AG20443 (cell line): ENCODE measurements at regions not wholly inside any gene's neighbourhood (a gene's known extent, or its start where the extent isn't known, plus 50 kb on each side); places are given as distances from the start of the nearest gene placed in this dataset.
"Not testable (repeated sequence)": the region's sequence is repeated elsewhere in the genome, so short reads cannot be mapped to it uniquely, and the experiment has no call there.

ENCODE experiments used
- DNase-seq: peaks from one replicate; pipeline ENCODE4 v3.0.0; 2012; ENCODE audit warnings: low spot score, mixed read lengths

DNA sequence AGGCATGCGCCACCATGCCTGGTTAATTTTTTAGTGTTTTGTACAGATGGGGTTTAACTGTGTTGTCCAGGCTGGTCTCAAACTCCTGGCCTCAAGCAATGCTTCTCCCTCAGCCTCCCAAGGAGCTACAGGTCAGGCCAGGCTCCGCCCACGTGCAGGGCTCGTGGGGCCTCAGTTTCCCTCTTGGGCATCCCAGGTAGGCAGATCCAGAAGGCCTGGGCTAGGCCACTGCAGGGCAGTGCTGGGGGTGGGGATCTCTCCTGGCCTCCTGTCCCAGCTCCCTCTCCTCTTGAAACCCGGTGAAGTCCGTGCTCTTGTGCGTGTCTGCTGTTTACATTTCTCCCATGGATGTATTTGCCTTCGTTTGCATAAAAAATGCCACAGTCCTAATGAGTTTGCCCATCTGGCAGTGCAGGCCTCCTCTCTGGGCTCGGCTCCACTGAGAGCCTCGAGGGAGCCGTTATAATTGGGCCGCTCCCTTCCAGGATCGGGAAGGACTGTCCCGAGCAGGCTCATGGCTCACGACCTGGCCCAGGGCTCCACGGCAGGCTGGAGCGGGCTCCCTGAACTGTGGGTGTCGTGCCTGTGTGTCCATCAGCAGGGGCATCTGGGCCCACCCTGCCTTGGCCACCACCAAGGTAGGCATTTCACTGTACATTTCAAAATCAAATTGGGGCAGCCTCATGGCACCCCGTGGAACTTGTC is 52.6 kb upstream of the RUFY1 start:
- peak; percentile 51 for DNase-seq

DNA sequence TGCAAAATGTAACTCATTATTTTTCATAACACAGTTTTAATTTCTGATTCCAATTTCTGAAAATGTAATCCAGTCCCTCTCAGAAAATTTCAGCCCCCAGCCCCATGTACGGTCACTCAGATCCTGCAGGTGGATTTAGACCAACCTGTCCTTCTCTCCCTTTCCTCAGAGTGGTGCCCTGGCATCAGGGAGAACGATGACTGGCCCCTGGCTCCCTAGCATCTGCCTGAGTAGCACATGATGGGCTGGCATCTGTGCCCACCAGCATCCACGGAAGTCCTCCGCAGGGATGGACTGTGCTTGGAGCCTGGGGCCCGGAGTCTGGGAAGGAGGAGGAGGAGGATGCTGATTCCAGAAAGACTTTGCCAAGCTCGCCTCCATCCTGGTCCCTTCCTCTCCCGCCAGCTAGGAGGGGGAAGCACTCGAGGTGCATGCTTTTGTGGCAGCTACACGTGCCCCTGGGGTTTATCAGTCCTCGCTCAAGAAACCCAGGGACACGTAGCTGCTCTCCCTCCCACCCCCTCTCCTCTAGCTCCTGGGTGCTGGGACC is 54.4 kb upstream of the RUFY1 start:
- DNase-seq, result no peak

DNA sequence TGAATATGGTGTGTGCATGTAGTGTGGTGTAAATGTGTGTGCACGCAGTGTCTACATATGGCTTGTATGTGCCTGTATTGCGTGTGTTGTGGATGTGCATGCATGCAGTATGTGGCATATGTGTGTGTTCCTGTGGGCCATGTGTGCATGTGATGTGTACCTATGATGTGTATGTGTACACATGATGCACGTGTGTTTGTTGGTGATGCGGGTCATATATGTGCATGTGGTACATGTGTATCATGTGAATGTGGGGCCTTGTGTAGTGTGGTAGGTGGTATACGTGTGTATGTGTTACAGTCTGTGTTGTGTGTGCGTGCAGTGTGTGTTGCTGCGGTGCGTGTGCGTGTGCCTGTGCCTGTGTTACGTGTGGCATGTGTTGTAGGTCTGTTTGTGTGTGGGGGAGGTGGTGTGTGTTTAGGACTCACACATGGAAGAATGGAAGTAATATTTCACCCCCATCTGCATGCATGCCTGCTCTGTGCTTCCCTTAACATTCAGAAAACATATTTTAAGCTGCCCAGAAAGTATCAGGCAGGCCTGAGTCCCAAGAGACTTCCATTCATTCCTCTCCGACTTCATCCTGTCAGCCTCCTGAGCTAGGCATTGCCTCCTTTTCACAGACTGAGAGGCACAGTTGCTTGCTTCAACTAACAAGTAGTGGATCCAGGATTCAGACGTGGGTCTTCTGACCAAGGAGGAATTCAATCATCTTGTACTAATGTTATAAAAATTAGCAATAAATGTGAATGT is 55.4 kb upstream of the RUFY1 start:
- DNase-seq, result no peak

DNA sequence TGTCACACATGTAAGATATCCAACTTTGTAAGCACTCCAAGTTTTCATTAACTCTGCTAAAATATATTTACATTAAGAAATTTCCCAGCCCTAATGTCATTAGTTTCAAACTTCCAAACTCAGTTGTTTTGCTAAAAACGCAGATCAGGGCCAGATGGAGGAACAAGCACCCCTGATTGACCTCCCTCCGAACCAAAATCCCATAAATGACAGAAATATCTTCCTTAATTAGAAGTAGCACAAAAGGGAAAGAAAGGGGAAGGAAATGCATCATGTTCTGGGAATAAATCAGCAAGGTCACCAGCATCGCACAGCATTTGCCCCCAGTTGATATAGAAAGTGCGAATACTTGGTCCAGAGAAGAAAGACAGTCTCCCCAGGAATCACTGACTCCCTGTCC is 61.4 kb upstream of the RUFY1 start:
- no peak for DNase-seq

DNA sequence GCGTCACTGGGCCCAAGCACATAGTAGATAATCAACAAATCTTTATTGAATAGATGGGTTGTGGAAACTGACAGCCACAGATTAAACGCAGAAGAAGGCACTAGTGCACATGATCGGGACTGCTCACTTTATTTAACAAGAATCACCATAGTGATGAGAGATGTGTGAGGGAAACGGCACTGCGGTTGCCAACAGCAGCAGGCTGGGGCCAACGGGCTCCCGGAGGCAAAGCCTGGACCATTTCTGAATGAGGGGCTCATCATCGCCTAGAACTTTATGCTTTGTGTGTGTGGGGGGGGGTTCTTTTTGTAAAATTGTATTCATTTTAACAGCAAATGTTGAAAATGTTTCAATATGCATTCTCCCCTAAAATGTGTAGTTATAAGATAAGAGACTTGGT is 61.9 kb upstream of the RUFY1 start:
- peak; percentile 56 for DNase-seq

DNA sequence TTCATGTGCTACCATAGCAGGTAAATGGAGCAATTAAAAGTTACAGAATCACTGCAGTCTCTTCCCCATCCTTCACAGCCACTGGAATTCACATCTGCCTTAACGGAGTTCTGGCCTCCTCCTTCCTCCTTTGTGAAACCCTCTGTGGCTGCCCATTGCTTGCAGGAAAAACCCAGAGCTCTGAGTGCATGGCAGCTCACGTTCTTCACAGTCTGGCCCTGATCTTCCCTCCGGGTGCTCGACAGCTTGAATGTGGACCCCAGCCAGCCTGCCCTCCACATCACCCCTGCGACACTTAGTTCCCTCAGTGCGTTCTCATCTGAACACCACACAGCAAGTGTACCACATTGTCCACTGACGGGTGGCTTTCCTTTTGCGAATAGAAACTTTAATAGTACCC is 63.2 kb upstream of the RUFY1 start:
- no peak for DNase-seq

DNA sequence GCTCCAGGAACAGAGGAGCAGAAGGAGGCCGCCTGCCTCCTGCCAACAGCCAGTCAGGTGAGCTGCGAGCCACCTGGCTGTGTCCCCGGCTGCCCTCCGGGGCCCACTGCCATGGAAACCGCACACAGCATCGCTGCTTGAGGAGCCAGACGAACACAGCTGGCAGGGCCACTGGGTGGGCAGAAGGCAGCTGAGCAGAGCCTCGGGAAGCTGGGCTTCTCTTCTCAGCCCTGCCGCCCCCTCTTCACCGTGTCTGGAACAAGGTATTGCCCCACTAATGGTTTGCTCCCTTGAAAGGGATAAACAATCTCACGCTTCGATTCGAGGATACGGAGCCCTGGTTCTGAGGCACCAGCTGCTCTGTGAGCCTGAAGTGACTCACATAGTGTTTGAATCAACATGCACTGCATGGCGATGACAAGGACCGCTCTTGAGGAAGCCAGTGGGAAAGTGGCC is 63.7 kb upstream of the RUFY1 start:
- DNase-seq, result no peak

DNA sequence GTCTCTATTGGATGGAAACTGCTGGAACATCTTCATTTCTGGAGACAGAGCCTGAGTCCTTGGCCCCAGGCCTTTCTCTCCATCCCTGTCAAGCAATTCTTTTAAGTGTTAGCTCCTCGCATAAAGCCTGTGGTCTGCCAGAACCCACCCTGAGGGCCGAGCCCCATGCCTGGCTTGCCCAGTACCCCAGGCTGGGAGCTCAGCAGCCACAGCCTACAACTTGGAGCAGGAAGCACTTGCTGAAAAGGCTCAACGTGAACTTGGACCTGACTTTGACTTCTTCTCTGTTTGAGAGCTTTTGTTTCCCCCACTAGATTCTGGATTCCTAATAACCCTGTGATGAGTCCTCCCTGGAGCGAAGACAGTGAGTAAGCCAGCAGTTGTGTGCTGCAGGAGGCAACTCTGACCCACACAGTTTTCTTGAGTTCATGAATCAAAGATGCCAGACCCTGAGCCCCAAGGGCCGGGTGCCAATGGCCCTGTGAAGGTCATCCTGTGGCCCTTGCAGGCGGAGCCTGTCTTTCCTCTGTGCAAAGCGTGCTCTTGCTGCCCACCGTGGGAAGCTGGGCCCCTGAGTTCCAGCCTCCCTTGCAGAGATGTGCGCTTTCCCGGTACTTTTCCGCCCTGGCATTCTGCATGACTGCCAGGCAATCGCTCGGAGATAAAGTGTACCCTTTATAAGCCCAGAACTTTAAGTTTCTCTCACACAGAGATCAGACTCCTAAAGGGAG is 64.3 kb upstream of the RUFY1 start:
- DNase-seq, result no peak

DNA sequence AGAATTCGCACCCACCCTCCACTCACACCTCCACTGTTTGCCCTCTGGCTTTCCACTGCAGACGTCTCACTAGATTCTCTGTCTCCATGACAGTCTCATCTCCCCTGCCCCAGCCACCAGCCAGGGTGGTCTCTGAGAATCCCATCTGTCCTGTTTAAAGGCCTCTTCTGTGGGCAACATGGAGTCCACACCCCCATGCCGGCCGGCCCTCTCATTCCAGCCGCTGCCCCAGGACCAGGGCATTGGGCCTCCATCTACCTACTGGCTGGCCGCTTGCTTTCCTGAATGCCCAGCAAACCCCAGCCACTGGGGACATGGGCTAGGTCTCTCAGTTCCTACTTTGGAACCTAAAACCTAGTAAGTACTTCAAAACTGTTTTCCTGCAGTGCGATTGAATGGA is 65.6 kb upstream of the RUFY1 start:
- no peak for DNase-seq

DNA sequence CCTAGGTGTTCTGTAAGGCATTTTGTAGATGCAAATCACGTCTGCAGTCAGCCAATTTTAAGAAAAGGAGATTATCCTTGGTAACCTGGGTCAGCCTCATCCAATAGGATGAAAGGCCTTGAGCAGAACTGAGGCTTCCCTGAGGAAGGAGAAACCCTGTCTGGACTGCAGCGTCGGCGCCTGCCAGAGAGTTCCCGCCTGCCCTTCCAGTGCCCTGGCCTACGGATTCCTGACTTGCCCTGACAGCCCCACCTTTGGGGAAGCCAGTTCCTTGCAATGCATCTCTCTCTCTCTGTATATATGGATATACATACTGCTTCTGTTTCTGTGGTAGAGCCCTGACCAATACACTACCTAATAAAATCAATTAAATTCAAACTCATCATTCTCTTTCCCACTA is 66.2 kb upstream of the RUFY1 start:
- no peak for DNase-seq

DNA sequence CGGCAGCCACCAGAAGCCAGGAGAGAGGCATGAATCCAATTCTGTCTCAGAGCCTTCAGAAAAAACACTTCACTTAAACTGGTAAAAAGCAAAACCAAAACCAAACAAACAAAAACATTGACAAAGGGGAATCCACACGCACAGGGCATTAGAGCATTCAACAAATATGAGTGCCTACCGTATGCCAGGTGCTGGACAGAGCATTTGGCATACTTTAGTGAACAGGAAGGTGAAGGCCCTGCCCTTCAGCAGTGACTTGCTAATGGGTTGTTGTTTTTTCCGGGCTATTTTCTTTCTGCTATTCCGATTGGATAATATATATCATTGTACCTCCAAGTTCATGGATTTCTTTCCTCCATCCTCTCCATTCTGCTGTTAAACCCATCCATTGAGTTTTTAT is 71.7 kb upstream of the RUFY1 start:
- no peak for DNase-seq

DNA sequence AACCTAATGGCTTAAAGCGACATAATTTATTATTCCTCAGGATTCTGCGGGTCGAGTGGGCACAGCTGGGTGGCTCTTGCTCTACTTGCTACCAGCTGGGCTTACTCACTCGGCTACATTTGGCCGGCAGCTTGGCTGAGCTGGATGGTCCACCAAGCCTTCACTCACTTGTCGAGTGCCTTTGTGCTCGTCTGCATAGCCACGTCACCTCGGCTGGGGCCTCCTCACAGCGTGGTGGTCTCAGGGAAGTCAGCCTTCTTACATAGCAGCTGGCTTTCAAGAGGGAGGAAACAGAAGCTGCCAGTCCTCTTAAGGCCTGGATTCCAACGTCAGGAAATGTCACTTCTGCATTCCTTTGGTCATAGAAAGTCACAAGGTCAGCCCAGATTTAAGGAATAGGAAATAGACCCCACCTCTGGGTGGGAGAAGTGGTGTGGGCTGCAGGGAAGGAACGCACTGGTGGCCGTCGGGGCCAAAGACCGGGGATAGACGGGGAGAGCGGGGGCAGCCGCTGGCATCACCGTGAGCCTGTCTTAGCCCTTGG is 75.1 kb upstream of the RUFY1 start:
- DNase-seq, result no peak

DNA sequence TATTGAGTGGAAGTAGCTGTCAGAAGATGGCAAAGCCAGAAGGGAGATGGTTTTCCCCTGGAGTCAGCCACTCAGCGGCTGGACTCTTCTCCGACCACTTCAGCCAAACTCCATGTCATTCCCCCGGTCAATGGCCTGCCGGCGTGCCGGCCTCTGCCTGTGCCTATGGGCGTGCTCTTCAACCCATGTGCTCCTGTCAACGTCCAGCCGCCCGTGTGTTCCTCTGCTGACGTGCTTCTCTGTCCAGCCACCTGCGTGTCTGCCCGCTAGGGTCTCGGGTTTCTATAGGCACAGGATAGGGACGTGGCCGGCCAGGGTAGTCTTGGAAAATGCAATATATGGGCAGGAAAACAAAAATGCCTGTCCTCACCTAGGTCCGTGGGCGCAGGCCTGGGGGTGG is 77.7 kb upstream of the RUFY1 start:
- no peak for DNase-seq

DNA sequence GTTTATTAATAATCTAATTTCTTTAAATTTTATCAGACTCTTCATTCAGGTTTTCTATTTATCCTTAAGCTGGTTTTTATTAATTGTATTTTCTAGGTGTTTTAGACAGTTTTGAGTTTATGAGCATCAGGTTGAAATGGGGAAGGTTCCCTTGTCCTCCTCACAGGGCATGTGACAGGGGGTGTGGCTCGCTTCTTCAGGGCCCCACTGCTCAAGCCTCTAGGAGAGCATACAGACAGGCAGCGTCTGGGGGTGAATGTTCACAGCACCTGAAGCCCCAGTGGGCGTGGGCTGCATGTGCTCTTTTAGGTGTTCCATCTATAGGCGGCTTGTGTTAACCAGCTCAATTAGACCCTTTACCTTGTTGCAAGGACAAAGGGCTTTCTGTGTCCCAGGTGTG is 78.2 kb upstream of the RUFY1 start:
- no peak for DNase-seq

DNA sequence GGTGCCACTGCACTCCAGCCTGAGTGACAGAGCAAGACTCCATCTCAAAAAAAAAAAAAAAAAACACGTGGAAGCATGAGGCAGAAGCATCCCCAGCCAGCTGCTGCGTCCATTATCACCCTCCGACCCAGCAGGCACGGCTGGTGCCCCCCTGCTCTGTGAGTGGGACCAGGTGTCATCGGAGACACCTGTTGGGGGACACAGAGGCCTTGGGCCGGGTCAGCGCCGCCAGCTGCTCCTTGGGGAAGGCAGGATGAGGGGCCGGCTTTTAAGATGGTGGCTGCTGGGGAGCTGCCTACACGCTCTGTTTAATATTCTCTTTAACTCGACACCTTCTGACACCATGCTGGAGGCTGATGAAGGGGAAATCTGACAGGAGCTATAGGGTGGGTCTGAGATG is 80.2 kb upstream of the RUFY1 start:
- DNase-seq, result no peak

DNA sequence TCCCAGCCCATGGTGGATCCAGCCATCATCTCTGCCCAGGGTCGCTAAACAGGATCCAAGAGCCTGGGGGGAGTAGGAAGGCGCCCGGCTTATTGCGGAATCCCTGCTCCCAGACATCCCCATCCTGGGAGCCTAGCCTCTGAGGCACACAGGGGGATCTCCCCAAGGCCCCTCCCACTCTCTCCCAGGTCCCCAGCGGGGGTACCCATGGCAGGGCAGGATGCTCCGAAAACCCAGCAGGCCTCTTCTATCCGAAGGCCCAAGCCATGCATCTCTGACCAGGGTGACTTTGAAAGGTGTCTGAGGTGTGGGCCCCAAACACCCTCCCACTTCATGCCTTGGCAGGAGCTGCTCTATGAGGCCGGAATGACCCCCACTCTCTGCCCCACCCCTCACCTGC is 81.7 kb upstream of the RUFY1 start:
- no peak for DNase-seq

DNA sequence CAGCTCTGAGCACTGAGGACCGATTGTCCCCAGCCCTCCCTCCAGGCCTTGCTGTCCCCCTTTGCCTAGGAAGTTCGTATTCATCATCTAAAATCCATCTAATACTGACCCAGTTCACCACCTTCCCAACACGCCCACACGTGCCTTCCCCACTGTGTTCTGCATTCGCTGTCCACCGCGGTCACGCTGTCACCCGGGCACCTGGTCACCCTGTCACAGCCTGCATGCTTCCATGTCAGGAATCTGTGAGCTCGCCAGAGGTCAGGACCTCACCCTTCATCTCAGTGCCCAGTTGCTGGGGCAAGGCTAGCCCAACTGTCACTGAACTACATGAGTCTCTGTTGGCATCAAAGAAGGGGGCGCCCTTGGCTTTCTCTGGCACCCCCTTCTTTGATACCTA is 82.9 kb upstream of the RUFY1 start:
- no peak for DNase-seq

DNA sequence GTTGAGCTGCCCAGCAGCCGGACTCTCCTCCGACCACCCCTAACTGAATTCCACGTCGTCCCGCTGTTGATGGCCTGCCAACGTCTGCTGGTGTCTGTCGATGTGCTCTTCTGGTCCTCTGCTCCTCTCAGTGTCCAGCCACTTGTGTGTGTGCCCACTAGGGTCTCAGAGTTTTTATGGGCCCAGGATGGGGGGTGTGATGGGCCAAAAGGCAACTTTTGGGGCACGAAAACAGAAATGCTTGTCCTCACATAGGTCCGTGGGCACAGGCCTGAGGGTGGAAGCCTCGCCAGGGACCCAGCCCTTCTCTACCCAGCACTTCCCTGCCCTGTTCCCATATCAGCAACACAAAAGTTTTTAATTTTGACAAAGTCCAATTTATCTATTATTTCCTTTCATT is 85.7 kb upstream of the RUFY1 start:
- no peak for DNase-seq

DNA sequence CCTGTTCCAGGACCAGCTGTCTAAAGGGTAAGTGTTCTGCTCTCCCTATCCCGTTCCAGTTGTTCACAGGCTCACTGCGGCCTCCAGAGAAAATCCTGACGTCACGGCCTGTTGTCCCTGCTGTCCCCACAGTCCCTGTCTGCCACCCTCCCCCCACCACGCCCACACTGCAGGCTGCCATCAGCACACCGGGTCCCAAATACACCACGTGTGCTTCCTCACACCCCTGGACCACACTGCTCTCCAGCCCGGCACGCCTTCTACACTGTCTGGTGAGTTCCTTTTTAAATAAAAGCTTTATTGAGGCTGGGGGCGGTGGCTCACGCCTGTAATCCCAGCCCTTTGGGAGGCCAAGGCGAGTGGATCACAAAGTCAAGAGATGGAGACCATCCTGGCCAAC is 88.3 kb upstream of the RUFY1 start:
- DNase-seq, result no peak

DNA sequence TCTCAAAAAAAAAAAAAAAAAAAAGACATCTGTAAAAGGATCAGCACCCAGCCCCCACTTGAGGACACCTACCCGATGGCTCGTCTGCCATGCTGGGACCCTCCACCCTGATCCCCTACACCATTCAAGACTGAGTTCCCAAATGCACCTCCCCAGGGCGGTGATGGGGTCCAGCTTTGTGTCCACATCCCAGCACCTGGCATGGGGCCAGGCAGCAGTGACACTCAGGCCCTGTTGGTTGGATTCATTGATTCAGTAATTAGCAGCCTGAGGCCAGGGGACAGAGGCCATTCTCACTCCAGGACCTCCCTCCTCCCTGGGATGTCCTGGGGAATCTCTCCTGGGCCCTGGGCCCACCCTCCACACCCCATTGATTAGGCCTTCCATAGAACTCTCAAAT is 88.8 kb upstream of the RUFY1 start:
- DNase-seq, result no peak

DNA sequence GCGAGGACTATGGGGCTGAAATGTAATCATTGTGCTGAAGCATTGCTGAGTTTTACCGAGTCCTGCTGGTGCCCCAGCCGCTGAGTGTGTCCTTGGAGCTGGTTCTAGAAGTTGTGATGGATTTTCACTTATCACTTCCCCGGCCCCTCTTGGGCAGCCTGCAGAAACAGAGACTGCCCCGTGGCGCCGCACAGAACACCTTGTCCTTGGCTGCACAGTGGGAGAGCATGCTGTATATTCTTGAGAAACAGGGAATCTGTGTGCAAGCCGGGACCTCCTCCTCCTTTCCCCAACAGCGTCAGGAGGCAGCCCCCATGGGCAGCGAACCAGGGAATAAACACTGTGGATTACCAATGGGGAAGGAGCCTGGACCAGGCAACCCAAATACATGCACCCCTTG is 90.6 kb upstream of the RUFY1 start:
- DNase-seq, result no peak

DNA sequence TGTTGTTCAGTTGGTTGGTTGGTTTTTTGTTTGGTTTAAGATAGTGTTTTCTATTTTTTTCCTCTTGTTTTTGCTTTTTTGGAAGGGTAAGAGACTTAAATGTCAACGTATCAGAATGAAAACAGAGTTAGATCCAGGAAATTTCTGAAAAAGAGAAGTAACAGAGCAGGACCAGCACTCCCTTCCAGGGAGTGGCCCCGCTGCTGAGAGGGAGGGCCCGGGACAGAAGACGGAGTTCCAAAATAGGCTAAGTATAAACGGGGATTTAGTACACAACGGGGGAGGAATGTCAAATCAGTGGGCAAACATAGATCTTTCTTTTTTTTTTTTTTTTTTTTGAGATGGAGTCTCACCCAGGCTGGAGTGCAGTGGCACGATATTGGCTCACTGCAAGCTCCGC is 92.7 kb upstream of the RUFY1 start:
- no peak for DNase-seq

DNA sequence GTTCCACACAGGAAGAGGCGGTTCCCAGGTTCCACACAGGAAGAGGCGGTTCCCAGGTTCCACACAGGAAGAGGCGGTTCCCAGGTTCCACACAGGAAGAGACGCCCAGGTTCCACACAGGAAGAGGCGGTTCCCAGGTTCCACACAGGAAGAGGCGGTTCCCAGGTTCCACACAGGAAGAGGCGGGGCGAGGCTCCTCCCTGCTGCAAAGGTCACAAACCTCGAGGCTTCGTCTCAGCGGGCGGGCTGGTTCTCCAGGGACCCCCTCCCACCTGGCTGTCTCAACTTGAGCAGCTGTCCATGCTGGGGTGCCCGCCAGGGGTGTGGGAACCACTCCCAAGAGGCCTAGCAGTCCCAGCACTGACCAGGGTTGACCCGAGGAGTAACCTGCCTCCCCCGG is 94.3 kb upstream of the RUFY1 start:
- DNase-seq, result not testable (repeated sequence)
